Fibroblast of skin of scalp (primary cell): ENCODE measurements at regions not wholly inside any gene's neighbourhood (a gene's known extent, or its start where the extent isn't known, plus 50 kb on each side); places are given as distances from the start of the nearest gene placed in this dataset.

Experiments
- DNase-seq: peaks from one replicate; pipeline ENCODE4 v3.0.0-alpha.2; 2013

DNA sequence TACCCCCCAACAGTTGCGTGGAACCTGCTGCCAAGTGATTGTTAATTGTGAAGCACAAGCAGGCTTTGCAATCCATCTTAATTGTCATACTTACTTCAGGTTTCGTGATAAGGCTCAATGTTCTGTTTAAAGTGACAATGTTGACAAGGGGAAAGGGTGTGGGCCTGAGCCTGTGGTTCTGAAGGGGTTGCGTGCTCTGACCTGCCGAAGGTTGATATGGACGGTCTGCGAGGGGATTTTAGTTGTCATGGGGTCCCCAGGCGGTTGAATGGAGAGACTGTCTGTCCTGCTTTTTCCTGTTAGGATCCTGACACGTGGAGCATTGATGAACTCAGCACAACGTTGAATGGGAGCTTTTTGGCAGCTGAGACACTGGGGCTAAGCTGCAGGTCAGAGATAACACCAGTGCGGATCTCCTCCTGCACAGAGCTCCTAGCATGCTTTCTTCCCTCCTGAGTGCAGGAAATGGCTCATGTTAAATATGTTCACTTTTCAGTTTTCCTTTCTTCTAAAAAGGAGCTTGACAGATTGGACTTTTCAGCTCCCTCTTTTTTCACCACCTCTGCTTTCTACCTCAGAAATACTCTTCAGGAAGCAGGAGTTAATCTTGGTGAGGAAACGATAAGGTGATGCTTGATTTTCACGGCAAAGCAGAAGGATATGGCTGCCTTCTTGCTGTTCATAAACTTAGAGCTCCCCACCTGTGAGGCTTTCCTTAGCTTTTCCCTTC is 62.9 kb upstream of the ZEB2 start:
- DNase-seq = no peak

DNA sequence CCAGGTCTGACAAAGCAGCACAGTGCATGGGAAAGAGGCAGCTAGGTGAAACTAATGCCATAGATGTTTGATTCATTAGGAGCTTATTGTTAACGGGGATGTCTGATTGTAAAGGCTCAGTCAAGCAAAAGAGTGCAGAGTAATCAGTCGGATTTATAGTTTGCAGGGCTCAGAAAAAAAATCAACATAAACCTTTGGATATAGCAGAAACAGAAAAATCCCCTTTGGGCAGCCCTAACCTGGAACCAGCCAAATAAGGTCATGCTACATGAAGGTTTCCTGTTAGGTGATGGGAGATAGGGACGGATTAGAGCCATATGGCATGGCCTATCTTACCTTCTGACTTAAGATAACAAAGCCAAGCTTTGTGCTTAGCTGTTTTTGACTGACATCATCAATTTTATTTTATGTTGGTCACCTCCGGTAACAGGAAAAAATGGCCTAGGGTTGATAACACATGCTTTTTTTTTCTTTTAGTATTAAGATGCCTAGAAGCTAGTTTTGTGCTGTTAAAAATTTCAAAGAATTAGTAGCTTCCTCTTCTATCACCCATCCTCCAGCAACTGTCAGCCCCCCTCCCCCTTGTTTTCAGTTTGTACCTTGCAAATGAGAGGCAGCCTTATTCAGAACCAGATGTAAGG is 60.7 kb upstream of the ZEB2 start:
- DNase-seq = no peak

DNA sequence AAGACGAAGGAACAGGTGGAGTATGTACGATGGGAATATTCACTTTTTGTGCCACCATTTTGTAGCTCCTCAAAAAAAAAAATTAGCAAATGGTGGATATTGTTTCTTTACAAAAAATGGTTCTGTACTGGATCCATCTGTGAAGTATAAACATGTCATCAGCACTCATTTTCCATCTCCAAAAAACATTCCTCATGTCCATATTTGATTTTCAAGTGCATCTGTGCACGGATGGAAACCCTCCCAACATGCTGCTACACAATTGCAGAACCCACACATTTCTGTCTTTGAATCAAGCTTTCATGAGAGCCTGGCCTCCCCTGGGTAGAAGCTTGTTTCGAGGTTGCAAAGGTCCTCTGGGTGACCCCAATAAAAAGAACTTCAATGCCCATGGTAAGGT is 59.6 kb upstream of the ZEB2 start:
- DNase-seq = no peak

DNA sequence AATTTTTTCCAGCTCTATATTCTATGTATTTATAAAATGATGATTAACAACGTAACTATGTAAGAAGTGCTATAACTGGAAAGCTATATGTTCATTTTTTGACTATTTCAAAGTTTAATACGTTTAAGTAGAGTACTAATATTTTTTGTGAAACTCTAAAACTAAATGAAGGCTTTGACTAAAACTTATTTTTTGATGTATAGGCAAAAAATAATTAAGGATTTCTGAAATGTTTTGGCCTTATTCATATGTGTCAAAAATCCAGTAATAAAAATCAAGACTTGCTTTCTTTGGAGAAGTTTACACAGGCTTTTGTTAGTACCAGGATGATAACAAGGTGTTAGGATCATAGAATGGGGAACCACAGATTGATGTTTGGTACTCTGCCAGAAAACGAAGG is 58.2 kb upstream of the ZEB2 start:
- DNase-seq = no peak

GRCh38 chr2:144572977-144573376 is 53.1 kb upstream of the ZEB2 start:
- no peak for DNase-seq

GRCh38 chr2:144571770-144572169 is 51.9 kb upstream of the ZEB2 start:
- DNase-seq = no peak

GRCh38 chr2:144570566-144570965 is 50.6 kb upstream of the ZEB2 start:
- no peak for DNase-seq
